Vagina (tissue), 2 donors: ENCODE measurements at regions not wholly inside any gene's neighbourhood (a gene's known extent, or its start where the extent isn't known, plus 50 kb on each side); places are given as distances from the start of the nearest gene placed in this dataset.
A peak's percentile ranks its signal among the peaks of the same experiment; 100 is the strongest.

ENCODE experiments used
- DNase-seq, 2 donors: peaks; one replicate each; pipeline ENCODE4 v3.0.0-alpha.2; 2017; ENCODE audit errors: extremely low spot score in 2 of 2
- H3K27ac ChIP-seq: fragments of 200-600 bp; sonication (generic); one replicate; pipeline ENCODE4 v1.5.1; 2019
- H3K27me3 ChIP-seq: fragments of 200-600 bp; sonication (generic); one replicate; pipeline ENCODE4 v1.5.1; 2019
- H3K36me3 ChIP-seq, 2 donors: fragments of 200-600 bp; sonication (generic); one replicate each; pipeline ENCODE4 v1.5.1; 2017 to 2019
- H3K4me1 ChIP-seq: fragments of 200-600 bp; sonication (generic); one replicate; pipeline ENCODE4 v1.5.1; 2019
- H3K4me3 ChIP-seq, 2 donors: fragments of 200-600 bp; sonication (generic); 1 replicate in 1 of 2; 2 replicates in 1 of 2; pipeline ENCODE4 v1.5.1; 2016 to 2019
- H3K9me3 ChIP-seq: fragments of 200-600 bp; sonication (generic); one replicate; pipeline ENCODE4 v1.5.1; 2019
- CTCF ChIP-seq, 3 experiments: fragments of 450-650 bp in 2 of 3; fragments of 200-600 bp in 1 of 3; sonication (generic) in 1 of 3; IDR thresholded peaks; one replicate each; pipeline ENCODE4 v1.5.1; 2017 to 2019; ENCODE audit warnings: antibody characterized with exemption in 3 of 3, mild to moderate bottlenecking in 2 of 3, moderate library complexity in 2 of 3
- POLR2A ChIP-seq, 2 donors: fragments of 450-650 bp; IDR thresholded peaks; one replicate each; pipeline ENCODE4 v1.6.1; 2017; ENCODE audit warnings: antibody characterized with exemption in 2 of 2, mild to moderate bottlenecking in 2 of 2, moderate library complexity in 2 of 2
- POLR2AphosphoS5 ChIP-seq, 2 donors: sonication (generic); formaldehyde crosslinking; IDR thresholded peaks; one replicate each; pipeline ENCODE4 v1.9.0; 2017; ENCODE audit warnings: antibody characterized with exemption in 2 of 2, mild to moderate bottlenecking in 2 of 2, low read depth in 1 of 2; ENCODE audit not compliant: insufficient read depth in 1 of 2
- intact Hi-C: fragments of 100-400 bp; cut with DNase I; formaldehyde crosslinking; loops from one replicate; pipeline ENCODE4 v1.15.1; 2023

- intact Hi-C loops: no loop called here
- H3K36me3 ChIP-seq: no peaks in the 10 kb centered on the region
Measured at GRCh38 chr5:57696825-57697570, 214.4 kb upstream of the ACTBL2 start.

GRCh38 chr5:57696389-57696769, 213.8 kb upstream of the ACTBL2 start:
- Histone ChIP-seq H3K4me1 (peaks cover 59% of the 10 kb centered on the region), H3K27me3 (no peaks in the 10 kb centered on the region), H3K4me3 (no peak overlapping the region), H3K9me3 (no peaks in the 10 kb centered on the region), H3K36me3 (no peaks in the 10 kb centered on the region), H3K27ac (peak overlapping the region; percentile 65)
- DNase-seq: no peak
- intact Hi-C loops: no loop called here
- TF ChIP-seq CTCF (IDR thresholded peaks at IDR 0.05) (no peak), POLR2A (IDR thresholded peaks at IDR 0.05) (no peak), POLR2AphosphoS5 (IDR thresholded peaks at IDR 0.05; ENCODE audit: insufficient read depth in 1 of 2, low read depth in 1 of 2) (no peak)

More at GRCh38 chr5:57696825-57697570, 214.4 kb upstream of the ACTBL2 start:
- Histone ChIP-seq H3K27ac (peak overlapping the region; percentile 65), H3K27me3 (no peaks in the 10 kb centered on the region), H3K4me1 (peaks cover 59% of the 10 kb centered on the region), H3K9me3 (no peaks in the 10 kb centered on the region), H3K4me3 (no peak overlapping the region)
- TF ChIP-seq POLR2AphosphoS5 (IDR thresholded peaks at IDR 0.05; ENCODE audit: insufficient read depth in 1 of 2, low read depth in 1 of 2) (no peak), POLR2A (IDR thresholded peaks at IDR 0.05) (no peak), CTCF (IDR thresholded peaks at IDR 0.05) (no peak)
- no peak for DNase-seq

GRCh38 chr5:57695706-57696388, 213.2 kb upstream of the ACTBL2 start:
- H3K9me3 ChIP-seq: no peaks in the 10 kb centered on the region
- TF ChIP-seq POLR2A (IDR thresholded peaks at IDR 0.05): no peak
- TF ChIP-seq CTCF (IDR thresholded peaks at IDR 0.05): no peak
- TF ChIP-seq POLR2AphosphoS5 (IDR thresholded peaks at IDR 0.05; ENCODE audit: insufficient read depth in 1 of 2, low read depth in 1 of 2): no peak
- no peak for DNase-seq
- intact Hi-C loops: no loop called here
- no peaks in the 10 kb centered on the region for H3K36me3 ChIP-seq
- peaks cover 59% of the 10 kb centered on the region for H3K4me1 ChIP-seq
- H3K4me3 ChIP-seq: no peak overlapping the region
- no peaks in the 10 kb centered on the region for H3K27me3 ChIP-seq
- H3K27ac ChIP-seq: peak overlapping the region; percentile 65

- intact Hi-C loops: no loop called here
- Histone ChIP-seq H3K27ac (peak overlapping the region; percentile 65), H3K4me1 (peaks cover 59% of the 10 kb centered on the region), H3K4me3 (no peak overlapping the region), H3K27me3 (no peaks in the 10 kb centered on the region), H3K9me3 (no peaks in the 10 kb centered on the region), H3K36me3 (no peaks in the 10 kb centered on the region)
- no peak for DNase-seq
- no peak for TF ChIP-seq CTCF (IDR thresholded peaks at IDR 0.05)
- TF ChIP-seq POLR2A (IDR thresholded peaks at IDR 0.05): no peak
- no peak for TF ChIP-seq POLR2AphosphoS5 (IDR thresholded peaks at IDR 0.05; ENCODE audit: insufficient read depth in 1 of 2, low read depth in 1 of 2)
Measured at GRCh38 chr5:57695179-57695578, 212.6 kb upstream of the ACTBL2 start.
